ENCODE measurements at regions not wholly inside any gene's neighbourhood (a gene's known extent, or its start where the extent isn't known, plus 50 kb on each side); places are given as distances from the start of the nearest gene placed in this dataset.

DNA sequence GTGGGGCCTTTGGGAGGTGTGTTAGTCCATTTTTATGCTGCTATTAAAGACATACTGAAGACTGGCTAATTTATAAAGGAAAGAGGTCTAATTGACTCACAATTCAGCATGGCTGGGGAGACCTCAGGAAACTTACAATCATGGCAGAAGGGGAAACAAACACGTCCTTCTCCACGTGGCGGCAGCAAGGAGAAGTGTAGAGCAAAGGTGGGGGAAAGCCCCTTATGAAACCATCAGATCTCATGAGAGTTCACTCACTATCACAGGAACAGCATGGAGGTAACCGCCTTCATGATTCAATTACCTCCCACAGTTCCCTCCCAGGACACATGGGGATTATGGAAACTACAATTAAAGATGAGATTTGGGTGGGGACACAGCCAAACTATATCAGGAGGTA, 187.1 kb upstream of the OSR1 start:
- TF ChIP-seq, protein P1, sequence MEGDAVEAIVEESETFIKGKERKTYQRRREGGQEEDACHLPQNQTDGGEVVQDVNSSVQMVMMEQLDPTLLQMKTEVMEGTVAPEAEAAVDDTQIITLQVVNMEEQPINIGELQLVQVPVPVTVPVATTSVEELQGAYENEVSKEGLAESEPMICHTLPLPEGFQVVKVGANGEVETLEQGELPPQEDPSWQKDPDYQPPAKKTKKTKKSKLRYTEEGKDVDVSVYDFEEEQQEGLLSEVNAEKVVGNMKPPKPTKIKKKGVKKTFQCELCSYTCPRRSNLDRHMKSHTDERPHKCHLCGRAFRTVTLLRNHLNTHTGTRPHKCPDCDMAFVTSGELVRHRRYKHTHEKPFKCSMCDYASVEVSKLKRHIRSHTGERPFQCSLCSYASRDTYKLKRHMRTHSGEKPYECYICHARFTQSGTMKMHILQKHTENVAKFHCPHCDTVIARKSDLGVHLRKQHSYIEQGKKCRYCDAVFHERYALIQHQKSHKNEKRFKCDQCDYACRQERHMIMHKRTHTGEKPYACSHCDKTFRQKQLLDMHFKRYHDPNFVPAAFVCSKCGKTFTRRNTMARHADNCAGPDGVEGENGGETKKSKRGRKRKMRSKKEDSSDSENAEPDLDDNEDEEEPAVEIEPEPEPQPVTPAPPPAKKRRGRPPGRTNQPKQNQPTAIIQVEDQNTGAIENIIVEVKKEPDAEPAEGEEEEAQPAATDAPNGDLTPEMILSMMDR (IDR thresholded peaks at IDR 0.05): no peak
- no peak for TF ChIP-seq POLR2A (IDR thresholded peaks at IDR 0.05)
